Activated CD8-positive, alpha-beta memory T cell treated with anti-CD3 and anti-CD28 coated beads, Interleukin-2, amount 50 U/mL, for 24 hours (primary cell): ENCODE measurements at regions not wholly inside any gene's neighbourhood (a gene's known extent, or its start where the extent isn't known, plus 50 kb on each side); places are given as distances from the start of the nearest gene placed in this dataset.

Experiments used
- DNase-seq: peaks from one replicate; pipeline ENCODE4 v3.0.0-alpha.2; 2020; ENCODE audit errors: extremely low read depth

DNA sequence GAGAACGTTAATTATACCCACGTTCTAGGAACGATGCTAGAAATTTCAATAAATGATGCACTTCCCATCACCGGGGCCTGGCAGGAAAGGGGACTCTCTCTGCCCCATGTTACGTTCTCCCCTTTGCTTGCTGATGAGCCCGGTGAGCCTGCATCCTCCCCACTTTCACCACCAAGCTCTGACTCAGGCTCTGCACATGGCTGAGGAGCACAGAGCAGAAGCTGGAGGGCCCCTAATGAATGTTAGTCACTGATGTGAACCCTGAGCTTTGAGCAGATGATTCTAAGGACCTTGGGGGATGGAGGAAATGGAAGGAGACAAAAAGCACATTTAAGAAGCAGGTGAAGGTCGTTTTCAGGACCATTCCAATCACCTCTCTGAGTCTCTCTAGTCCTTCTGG lies 468.2 kb upstream of the ARID1B start:
- DNase-seq = no peak

DNA sequence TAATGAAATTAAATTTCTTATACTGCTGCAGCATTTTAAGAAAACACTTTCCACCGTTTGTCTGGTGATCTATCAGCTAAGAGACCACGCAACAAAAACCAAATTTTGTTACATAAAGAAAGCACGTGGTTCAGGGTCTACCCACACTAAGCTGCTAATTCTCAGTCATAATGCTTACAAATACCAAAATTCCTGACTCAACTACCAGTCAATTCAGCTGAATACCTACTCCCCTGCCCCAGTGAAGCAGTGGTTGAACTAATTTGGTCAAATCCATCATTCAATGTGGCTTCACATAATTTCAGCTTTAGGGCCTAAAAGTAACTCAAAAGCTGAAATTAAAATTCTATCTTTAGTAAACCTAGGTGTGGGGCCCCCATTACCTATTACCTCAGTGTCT lies 468.6 kb upstream of the ARID1B start:
- no peak for DNase-seq

- DNase-seq = no peak
Observed at GRCh38 chr6:156306531-156306930, 470.6 kb upstream of the ARID1B start.

GRCh38 chr6:156283091-156283490 lies 494.1 kb upstream of the ARID1B start:
- DNase-seq = no peak

- no peak for DNase-seq
Observed at GRCh38 chr6:156282087-156282486, 495.1 kb upstream of the ARID1B start.

DNA sequence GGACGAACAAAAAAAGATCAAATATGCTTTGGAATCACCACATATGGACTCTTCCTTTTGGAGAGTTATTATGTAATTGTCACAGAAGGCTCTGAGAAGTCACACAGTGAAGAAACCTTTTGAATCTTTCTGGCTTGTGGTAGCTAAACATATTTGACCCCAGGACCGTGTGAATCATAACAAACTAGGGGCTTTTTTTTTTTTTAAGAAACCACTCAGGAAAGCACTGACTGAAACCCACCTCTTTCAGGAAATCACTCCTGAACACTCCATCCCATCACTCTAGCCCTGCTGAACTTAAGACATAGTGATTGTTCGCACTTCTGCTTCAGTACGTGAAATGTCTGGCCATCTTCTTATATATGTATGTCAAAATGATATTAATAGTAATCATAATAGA lies 495.9 kb upstream of the ARID1B start:
- DNase-seq = no peak

GRCh38 chr6:156280065-156280464 lies 497.1 kb upstream of the ARID1B start:
- no peak for DNase-seq

GRCh38 chr6:156279261-156279969 lies 497.8 kb upstream of the ARID1B start:
- no peak for DNase-seq

DNA sequence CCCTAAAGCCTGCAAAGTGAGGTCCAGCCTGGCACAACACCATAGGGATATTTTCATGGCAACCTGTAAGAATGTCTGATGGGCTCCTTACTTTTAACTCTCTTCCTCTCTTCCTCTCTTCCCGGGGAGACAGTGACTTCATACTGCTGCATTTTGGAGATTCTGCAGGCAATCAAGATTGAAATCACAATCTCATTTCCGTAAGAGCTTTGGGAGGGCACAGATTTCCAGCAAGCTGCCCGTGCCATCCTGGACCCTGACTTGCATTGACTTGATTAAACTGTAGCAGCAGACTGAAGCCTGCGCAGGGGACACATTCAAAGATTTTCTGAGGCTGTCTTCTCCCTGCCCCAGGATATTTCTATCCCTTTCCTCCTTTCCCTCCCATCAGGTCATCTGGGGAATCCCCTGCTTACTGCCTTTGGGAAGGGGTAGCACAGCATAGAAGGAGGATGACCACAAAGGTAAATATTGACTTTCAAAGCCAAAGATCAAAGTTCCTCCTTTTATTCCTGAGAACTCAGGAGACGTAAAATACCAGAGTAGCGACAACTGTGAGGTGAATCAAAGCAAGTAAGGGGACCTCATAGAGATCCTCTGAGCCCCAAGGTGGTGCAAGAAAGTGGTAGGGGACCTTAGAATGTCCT lies 504.0 kb upstream of the ARID1B start:
- no peak for DNase-seq

DNA sequence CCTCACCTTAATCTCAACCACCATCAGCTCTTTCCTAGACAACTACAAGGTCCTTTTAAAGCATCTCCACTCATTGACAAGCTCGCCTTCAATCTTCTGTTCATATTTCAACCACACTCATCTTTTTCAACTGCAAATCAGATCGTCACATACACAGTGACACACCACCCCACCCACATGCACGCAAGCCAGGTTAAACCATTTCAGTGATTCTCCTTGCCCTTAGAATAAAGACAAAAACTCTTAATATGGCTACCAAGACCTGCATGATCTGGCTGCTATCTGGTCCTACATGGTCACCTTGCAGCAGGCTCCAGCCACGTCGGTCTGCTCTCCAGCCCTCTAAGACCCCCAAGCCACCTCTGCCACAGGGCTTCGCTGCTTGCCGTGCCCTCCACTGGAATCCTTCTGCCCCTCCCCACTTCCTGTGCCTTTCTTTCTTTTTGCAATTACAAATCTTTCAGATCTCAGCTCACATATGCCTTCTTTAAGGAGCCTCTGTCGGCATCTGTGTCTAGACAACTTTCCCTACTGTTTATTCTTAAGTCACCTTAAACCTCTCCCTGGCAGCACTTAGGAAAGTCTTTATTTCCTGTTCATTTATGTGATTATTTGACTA lies 507.3 kb upstream of the ARID1B start:
- no peak for DNase-seq

DNA sequence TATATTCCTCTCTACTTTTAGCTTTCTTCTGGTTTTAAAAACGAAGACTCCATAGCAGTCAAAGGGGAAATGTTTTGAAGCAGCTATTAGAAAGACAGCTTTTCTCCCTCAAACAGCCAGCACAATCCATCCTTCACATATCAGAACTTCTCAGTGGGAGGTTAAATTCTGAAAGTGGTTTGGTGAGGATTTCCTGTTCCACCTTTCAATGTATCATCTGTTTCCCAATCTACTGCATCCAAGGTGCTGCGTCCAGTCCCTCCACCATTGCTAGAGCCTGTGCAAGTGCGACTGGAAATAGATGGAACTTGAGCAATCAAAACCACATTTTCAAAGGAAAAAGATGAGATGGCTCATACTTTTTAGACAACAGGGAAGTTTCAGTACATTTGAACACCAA lies 508.3 kb upstream of the ARID1B start:
- no peak for DNase-seq

DNA sequence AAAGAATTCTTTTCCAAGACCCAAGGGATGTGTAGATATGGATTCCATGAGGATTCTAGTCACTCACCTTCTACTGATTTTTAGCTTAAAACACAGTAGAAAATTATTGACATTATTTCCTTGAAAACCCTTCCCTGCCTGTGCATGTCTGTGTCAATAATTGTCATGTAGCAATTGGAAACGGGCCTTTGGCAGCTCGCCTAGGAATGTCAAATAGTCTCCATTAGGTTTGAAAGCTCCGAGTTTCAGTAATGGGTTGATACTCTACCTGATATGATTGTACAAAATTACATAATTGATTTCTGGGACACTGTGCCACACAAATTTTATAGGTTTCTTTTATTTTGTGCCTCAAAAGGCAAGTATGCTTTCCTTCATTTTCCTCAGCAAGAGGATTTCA lies 515.2 kb upstream of the ARID1B start:
- no peak for DNase-seq

GRCh38 chr6:156260815-156261214 lies 516.4 kb upstream of the ARID1B start:
- DNase-seq = no peak

DNA sequence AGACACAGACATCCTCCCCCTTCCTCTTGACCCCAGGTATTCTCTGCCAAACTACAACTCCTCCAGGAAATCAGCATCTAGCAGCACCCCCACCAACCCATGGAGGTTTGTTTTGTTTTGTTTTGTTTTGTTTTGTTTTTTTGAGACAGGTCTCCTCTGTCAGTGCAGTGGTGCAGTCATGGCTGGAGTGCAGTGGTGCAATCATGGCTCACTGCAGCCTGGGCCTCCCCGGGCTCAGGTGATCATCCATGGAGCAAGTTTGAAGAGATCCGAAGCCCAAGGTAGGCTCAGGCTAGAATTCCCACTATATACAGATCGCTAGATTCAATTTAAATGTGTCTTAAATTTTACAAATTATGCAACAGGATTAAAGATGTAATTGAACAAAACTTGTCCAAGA lies 518.2 kb upstream of the ARID1B start:
- no peak for DNase-seq

DNA sequence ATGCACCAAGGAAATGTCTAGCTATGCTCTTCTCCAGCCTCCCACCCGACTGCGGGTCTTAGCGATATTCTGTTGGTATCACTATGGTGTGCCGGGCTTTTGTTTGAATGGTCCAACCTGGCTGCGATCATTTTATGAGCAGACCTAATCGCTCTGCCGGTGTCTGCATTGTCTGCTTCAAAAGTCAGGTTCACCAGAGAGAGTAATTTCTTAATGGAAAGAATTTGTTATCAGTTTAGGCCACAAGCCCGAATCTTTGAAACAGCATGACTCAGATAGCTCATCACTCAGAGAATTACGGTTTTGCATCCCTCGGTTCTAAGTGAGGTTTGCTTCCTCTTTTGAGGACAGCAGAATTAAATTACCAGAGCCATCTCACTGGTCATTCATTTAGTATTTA lies 521.0 kb upstream of the ARID1B start:
- DNase-seq = no peak

DNA sequence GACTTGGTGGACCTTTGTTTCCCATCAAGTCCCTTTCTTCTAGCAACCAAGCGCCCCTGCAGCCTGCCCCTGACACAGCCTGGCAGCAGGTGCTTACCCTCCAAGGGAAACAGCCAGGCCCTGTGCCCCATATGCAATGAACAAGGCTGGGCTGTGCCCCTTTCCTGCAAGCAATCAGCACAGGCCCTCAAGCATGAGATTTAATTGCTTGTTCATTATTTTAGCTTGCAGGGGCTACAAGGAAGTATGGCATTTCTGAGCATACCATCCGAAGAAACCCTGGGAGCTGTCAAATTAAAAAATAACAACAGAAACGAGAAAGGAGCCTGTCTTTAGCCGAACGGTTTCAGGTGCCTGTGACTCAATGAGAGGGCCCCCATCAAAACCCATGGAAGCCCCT lies 522.9 kb upstream of the ARID1B start:
- DNase-seq = no peak

GRCh38 chr6:156250593-156250992 lies 526.6 kb upstream of the ARID1B start:
- DNase-seq = no peak

- no peak for DNase-seq
Observed at GRCh38 chr6:156242206-156242605, 535.0 kb upstream of the ARID1B start.

DNA sequence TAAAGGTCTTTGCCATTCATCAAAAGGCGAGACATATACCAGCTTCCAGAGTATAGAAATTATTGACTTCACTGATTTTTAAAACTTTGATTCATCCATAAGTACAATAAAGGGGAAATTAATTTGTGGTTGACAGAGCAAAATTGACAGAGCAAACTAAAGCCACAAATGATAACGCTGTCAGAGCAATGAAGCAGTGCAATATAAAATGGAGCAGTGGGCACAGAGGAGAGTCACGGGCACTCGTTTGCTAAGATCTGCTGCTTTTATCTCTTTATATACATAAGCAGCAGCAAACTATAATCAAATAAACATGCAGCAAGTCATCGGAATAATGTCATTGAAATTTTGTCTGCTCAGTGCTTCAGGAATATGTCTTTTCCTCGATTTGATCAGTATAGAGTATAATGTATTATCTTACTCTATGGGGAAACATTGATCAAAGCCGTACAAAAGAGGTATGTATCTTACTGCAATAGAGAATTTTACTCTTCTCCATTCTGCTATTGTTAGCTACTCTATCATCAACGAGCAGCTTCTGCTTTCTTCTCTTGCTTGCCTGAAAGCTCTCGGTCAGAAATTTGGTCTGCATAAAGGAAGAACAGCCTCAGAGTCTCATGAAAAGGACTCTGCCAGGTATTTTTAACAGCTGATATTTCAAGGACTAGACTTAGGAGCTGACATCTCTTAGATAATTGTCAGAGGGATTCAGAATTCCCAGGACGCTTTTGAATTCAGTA lies 546.0 kb upstream of the ARID1B start:
- DNase-seq = no peak

DNA sequence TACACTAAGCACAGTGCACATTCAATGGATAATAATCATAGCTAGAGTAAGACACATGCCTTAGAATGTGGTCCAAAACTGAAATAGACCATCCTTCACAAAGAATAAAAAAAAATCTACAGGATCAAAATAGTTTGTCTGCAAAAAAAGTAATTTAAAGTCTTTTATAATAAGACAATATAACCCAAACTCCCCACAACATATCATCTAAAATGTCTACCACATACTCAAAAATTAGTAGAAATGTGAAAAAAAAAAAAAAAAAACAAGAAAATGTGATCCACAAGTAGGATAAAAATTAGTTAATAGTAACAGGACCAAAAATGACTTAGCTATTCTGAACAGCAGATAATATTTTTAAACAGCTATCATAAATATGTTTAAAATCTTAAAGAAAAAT lies 557.2 kb upstream of the ARID1B start:
- no peak for DNase-seq

DNA sequence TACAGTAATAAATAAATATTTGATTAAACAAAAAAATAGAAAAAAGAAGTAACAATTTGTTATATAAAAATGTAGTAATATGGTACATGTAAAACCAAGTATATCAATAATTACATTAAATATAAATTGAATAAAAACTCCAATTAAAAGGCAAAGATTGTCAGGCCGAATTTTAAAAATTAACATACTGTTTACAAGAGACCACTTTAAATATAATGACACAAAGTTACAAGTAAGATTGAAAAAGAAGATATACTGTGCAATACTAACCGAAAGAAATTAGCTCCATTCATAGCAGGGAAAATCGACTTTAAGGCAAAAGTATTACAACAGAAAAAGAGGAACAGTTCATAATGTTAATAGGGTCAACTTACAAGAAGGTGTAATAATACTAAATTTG lies 571.5 kb upstream of the ARID1B start:
- DNase-seq = no peak

- DNase-seq = no peak
Observed at GRCh38 chr6:156199182-156199581, 578.0 kb upstream of the ARID1B start.

DNA sequence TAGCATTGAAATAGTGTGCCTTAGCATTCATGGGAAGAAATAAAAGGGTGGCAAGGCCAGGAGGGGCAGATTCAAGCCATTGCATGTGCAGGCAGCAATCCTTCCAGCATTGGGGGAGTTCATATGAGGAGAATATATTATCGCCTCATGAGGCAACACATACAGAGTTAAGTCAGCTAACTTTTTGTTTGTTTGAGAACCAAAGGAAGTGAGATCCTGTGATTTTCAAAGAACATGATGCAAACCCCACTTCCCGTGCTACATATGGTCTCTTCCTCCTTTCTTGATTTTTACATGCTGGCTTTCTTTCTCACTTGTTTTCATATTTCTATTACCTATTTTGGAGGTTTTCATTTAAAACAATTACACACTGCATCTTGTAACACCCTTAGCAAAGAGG lies 579.7 kb upstream of the ARID1B start:
- DNase-seq = no peak
